Prostate gland (tissue), 2 donors: ENCODE measurements at regions not wholly inside any gene's neighbourhood (a gene's known extent, or its start where the extent isn't known, plus 50 kb on each side); places are given as distances from the start of the nearest gene placed in this dataset.

Experiments used
- POLR2A ChIP-seq: fragments of 450-650 bp; IDR thresholded peaks from one replicate; pipeline ENCODE4 v1.6.1; 2016; ENCODE audit warnings: antibody characterized with exemption, mild to moderate bottlenecking
- TF ChIP-seq, protein P1 (sequence below), 4 experiments: fragments of 200-600 bp in 2 of 4; fragments of 450-650 bp in 2 of 4; sonication (generic) in 2 of 4; IDR thresholded peaks; 1 replicate in 3 of 4; 2 replicates in 1 of 4; pipeline ENCODE4 v1.5.1; 2016 to 2019; ENCODE audit warnings: antibody characterized with exemption in 4 of 4, mild to moderate bottlenecking in 2 of 4, moderate library complexity in 2 of 4

- TF ChIP-seq, protein P1, sequence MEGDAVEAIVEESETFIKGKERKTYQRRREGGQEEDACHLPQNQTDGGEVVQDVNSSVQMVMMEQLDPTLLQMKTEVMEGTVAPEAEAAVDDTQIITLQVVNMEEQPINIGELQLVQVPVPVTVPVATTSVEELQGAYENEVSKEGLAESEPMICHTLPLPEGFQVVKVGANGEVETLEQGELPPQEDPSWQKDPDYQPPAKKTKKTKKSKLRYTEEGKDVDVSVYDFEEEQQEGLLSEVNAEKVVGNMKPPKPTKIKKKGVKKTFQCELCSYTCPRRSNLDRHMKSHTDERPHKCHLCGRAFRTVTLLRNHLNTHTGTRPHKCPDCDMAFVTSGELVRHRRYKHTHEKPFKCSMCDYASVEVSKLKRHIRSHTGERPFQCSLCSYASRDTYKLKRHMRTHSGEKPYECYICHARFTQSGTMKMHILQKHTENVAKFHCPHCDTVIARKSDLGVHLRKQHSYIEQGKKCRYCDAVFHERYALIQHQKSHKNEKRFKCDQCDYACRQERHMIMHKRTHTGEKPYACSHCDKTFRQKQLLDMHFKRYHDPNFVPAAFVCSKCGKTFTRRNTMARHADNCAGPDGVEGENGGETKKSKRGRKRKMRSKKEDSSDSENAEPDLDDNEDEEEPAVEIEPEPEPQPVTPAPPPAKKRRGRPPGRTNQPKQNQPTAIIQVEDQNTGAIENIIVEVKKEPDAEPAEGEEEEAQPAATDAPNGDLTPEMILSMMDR (IDR thresholded peaks at IDR 0.05) = no peak
- no peak for TF ChIP-seq POLR2A
These were observed 420.2 kb upstream of the AKR1E2 start for GRCh38 chr10:4405828-4406227.
